Muscle of leg (tissue), 3 donors: ENCODE measurements at regions not wholly inside any gene's neighbourhood (a gene's known extent, or its start where the extent isn't known, plus 50 kb on each side); places are given as distances from the start of the nearest gene placed in this dataset.
"Not testable (repeated sequence)": the region's sequence is repeated elsewhere in the genome, so short reads cannot be mapped to it uniquely, and the experiment has no call there.

Source experiments
- DNase-seq: peaks from one replicate; pipeline ENCODE4 v3.0.0; 2013
- H3K27ac ChIP-seq: one replicate; pipeline ENCODE4 v1.5.1; 2013; ENCODE audit warnings: mild to moderate bottlenecking, low read length, control low read depth
- H3K27me3 ChIP-seq: one replicate; pipeline ENCODE4 v1.6.1; 2013; ENCODE audit warnings: low read length; ENCODE audit not compliant: control insufficient read depth, insufficient read depth
- H3K36me3 ChIP-seq: one replicate; pipeline ENCODE4 v1.6.1; 2013; ENCODE audit warnings: low read length; ENCODE audit not compliant: control insufficient read depth, insufficient read depth
- H3K4me1 ChIP-seq: one replicate; pipeline ENCODE4 v1.6.1; 2013; ENCODE audit warnings: low read length; ENCODE audit not compliant: control insufficient read depth, insufficient read depth
- H3K4me3 ChIP-seq: one replicate; pipeline ENCODE4 v1.5.1; 2013; ENCODE audit warnings: low read length, control low read depth
- H3K9me3 ChIP-seq: replicated peaks from 2 replicates; pipeline ENCODE4 v1.6.1; 2013; ENCODE audit warnings: low read depth, low read length; ENCODE audit not compliant: control insufficient read depth
- WGBS: methylation state at CpG from one replicate; pipeline ENCODE4 v1.1.5; 2013; ENCODE audit warnings: missing lambda C conversion rate; ENCODE audit not compliant: insufficient coverage; 5-methylcytosine and 5-hydroxymethylcytosine counted together

- peak; percentile 8 for DNase-seq
- WGBS = no CpG with 5 or more reads among the region's 1 CpG
- Histone ChIP-seq H3K27me3 (no peaks in the 10 kb centered on the region), H3K4me3 (no peak overlapping the region), H3K27ac (no peak overlapping the region), H3K36me3 (no peaks in the 10 kb centered on the region), H3K9me3 (no peaks in the 10 kb centered on the region), H3K4me1 (no peaks in the 10 kb centered on the region)
Observed at GRCh38 chr14:49092345-49092744, 493.8 kb downstream of the RPS29 start.

GRCh38 chr14:49089107-49089506, 497.1 kb downstream of the RPS29 start:
- Histone ChIP-seq H3K36me3 (no peaks in the 10 kb centered on the region), H3K4me1 (no peaks in the 10 kb centered on the region), H3K27me3 (no peaks in the 10 kb centered on the region), H3K27ac (no peak overlapping the region), H3K4me3 (no peak overlapping the region), H3K9me3 (no peaks in the 10 kb centered on the region)
- no CpG with 5 or more reads among the region's 3 CpGs for WGBS
- peak; percentile 77 for DNase-seq

GRCh38 chr14:49073292-49073691, 512.9 kb downstream of the RPS29 start:
- H3K4me3 ChIP-seq, H3K4me1 ChIP-seq, H3K27me3 ChIP-seq, H3K9me3 ChIP-seq, H3K36me3 ChIP-seq, H3K27ac ChIP-seq, DNase-seq: not testable (repeated sequence)

GRCh38 chr14:49058511-49058910, 527.7 kb downstream of the RPS29 start:
- Histone ChIP-seq H3K4me1 (no peaks in the 10 kb centered on the region), H3K9me3 (no peaks in the 10 kb centered on the region), H3K27ac (no peak overlapping the region), H3K36me3 (no peaks in the 10 kb centered on the region), H3K4me3 (no peak overlapping the region), H3K27me3 (no peaks in the 10 kb centered on the region)
- no peak for DNase-seq
- WGBS = no CpG with 5 or more reads among the region's 1 CpG

GRCh38 chr14:49057838-49058510, 528.2 kb downstream of the RPS29 start:
- Histone ChIP-seq H3K9me3 (no peaks in the 10 kb centered on the region), H3K27me3 (no peaks in the 10 kb centered on the region), H3K27ac (no peak overlapping the region), H3K4me1 (no peaks in the 10 kb centered on the region), H3K36me3 (no peaks in the 10 kb centered on the region), H3K4me3 (no peak overlapping the region)
- no peak for DNase-seq
- no CpG with 5 or more reads among the region's 1 CpG for WGBS

GRCh38 chr14:49056021-49056420, 530.2 kb downstream of the RPS29 start:
- H3K4me1 ChIP-seq = peaks cover 1% of the 10 kb centered on the region
- DNase-seq = peak; percentile 66
- H3K4me3 ChIP-seq = no peak overlapping the region
- no peaks in the 10 kb centered on the region for H3K27me3 ChIP-seq
- no peaks in the 10 kb centered on the region for H3K9me3 ChIP-seq
- no peak overlapping the region for H3K27ac ChIP-seq
- no CpG with 5 or more reads among the region's 1 CpG for WGBS
- no peaks in the 10 kb centered on the region for H3K36me3 ChIP-seq

- H3K9me3 ChIP-seq = no peaks in the 10 kb centered on the region
- WGBS = no CpG with 5 or more reads among the region's 2 CpGs
- DNase-seq = peak; percentile 81
- no peaks in the 10 kb centered on the region for H3K27me3 ChIP-seq
- H3K4me1 ChIP-seq = peaks cover 7% of the 10 kb centered on the region
- no peak overlapping the region for H3K27ac ChIP-seq
- H3K36me3 ChIP-seq = no peaks in the 10 kb centered on the region
- H3K4me3 ChIP-seq = no peak overlapping the region
Observed at GRCh38 chr14:49052521-49052920, 533.7 kb downstream of the RPS29 start.

GRCh38 chr14:49051328-49052060, 534.7 kb downstream of the RPS29 start:
- Histone ChIP-seq H3K36me3 (no peaks in the 10 kb centered on the region), H3K27me3 (no peaks in the 10 kb centered on the region), H3K27ac (no peak overlapping the region), H3K4me1 (peaks cover 7% of the 10 kb centered on the region), H3K4me3 (no peak overlapping the region), H3K9me3 (no peaks in the 10 kb centered on the region)
- 69% methylated on average over 2 of the region's 4 CpGs for WGBS
- peak; percentile 9 for DNase-seq

- Histone ChIP-seq H3K4me1 (peaks cover 7% of the 10 kb centered on the region), H3K4me3 (no peak overlapping the region), H3K9me3 (no peaks in the 10 kb centered on the region), H3K27ac (no peak overlapping the region), H3K36me3 (no peaks in the 10 kb centered on the region), H3K27me3 (no peaks in the 10 kb centered on the region)
- 32% methylated on average over 2 of the region's 2 CpGs for WGBS
- peak; percentile 93 for DNase-seq
Observed at GRCh38 chr14:49050822-49051221, 535.4 kb downstream of the RPS29 start.

- no peaks in the 10 kb centered on the region for H3K9me3 ChIP-seq
- peaks cover 7% of the 10 kb centered on the region for H3K4me1 ChIP-seq
- no peak overlapping the region for H3K27ac ChIP-seq
- no peaks in the 10 kb centered on the region for H3K36me3 ChIP-seq
- no peak overlapping the region for H3K4me3 ChIP-seq
- H3K27me3 ChIP-seq = no peaks in the 10 kb centered on the region
- DNase-seq = peak; percentile 35
Observed at GRCh38 chr14:49049711-49050110, 536.5 kb downstream of the RPS29 start.
